Activated CD4-positive, CD25-positive, alpha-beta regulatory T cell (primary cell): ENCODE measurements at regions not wholly inside any gene's neighbourhood (a gene's known extent, or its start where the extent isn't known, plus 50 kb on each side); places are given as distances from the start of the nearest gene placed in this dataset.

Source experiments
- DNase-seq, 4 experiments: peaks; one replicate each; lab custom pipeline; 2025; lab: John Stamatoyannopoulos, UW

DNA sequence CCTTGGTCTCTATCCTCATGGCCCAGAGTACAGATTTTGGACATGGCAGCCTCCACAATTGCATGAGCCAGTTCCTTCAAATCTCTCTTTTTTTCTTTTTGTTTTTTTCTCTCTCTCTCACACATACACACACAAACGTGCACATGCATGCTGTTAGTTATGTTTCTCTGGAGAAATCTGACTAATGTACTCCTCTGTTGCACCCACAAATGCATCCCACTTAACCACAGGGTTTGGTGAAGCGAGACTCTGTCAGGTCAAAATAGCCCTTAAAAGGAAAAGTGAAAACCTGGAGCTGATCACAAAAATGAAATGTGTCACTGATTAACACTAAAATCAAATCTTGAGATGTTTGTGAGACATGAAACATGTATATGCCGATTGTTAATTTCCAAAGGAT is 374.6 kb upstream of the ARGLU1 start:
- no peak for DNase-seq

DNA sequence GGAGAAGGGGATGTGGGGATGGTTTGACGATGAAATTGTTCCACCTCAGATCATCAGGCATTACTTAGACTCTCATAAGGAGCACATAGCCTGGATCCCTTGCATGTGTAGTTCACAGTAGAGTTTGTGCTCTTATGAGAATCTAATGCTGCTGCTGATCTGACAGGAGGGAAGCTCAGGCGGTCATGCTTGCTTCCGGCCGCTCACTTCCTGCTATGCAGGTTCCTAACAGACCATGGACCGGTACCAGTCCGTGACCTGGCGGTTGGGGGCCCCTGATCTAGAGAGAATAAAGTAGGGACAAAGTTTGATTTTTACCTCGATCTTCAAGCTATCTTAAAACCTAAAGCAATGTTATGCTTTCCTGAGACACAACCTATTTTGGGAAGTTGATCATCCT is 373.8 kb upstream of the ARGLU1 start:
- no peak for DNase-seq

DNA sequence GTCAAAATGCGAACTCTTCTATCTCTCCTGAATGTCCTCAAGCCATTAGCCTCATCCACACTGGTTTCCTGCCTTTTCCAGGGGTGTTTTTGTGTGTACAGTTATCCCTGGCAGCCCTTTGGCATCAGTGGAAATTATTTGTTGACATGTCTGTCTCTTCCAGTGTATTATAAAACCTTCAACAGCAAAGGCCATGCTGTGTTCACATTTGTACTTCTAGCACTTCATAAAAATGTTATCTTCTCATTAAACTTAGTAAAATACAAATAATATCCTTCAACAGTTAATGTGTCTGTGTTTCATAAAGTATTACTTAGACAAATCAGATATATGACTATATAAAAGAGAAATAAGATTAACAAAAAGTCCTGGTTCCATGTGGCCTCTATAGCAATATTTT is 359.5 kb upstream of the ARGLU1 start:
- no peak for DNase-seq

DNA sequence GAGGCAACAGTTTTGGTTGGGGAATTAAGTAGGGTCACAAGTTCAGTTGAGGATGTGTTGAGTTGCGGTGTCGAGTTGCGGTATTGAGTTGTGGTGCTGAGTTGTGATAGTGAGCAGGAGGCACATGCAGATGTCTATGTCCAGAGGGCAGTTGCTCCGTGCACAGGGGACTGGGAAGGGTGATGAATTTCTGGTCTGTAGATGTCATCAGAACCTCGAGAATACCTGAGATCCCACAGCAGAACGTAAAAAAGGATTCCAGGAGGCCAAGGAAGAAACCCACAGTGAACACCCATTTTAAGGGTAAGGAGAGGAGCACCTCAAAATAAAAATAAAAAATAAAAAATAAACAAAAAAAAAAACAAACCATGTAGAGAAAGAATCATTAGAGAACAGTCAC is 354.4 kb upstream of the ARGLU1 start:
- no peak for DNase-seq

DNA sequence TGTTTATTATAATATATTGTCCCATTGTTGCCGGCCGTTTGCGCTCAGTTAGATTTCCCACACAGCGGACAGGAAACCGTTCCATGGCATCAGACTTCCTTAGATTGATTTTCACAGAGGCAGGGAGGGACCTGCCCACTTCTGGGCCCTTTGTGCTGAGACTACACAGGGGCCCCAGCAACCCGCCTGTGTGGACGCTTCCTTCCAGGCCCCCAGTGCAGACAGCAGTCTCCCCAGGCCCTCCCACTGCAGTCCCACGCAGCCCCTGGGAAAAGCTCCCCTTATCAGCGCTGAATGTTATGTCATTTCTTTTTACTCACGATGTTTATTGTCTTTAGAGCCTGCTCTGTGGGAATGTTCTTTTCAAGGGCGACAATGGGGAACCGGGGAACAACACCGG is 351.7 kb upstream of the ARGLU1 start:
- no peak for DNase-seq

DNA sequence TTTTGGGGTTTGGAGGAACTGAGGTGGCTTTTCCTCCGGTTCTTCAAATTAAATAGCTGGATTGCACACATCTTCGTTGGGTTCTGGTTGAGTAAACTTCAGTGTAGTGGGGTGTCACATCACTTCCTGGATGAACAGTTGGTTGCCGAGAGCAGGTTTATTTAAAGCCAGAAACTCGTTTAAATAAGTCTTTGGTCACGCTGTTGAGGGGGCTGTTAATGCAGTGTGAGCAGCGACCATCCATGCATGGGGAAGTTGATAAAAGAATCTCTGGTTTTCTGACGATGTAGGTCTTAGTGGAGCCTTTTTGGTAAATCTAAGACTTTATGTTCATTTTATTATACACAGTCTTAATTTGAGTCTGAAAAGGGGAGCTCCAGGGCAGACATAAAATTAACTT is 351.2 kb upstream of the ARGLU1 start:
- DNase-seq: no peak

DNA sequence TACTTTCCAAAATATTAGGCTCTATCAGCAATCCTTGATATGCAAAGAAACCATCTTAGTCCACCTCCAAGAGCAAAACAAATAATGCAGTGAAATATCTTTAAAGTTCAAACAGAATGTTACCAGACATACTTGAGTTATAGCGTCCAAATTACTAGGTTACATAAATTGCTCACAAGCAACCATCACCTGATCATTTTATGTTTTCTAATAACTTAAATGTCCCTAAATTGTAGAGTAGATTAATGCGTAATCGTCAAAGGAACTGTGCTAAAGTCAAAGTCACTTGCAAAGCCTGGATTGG is 350.6 kb upstream of the ARGLU1 start:
- no peak for DNase-seq

DNA sequence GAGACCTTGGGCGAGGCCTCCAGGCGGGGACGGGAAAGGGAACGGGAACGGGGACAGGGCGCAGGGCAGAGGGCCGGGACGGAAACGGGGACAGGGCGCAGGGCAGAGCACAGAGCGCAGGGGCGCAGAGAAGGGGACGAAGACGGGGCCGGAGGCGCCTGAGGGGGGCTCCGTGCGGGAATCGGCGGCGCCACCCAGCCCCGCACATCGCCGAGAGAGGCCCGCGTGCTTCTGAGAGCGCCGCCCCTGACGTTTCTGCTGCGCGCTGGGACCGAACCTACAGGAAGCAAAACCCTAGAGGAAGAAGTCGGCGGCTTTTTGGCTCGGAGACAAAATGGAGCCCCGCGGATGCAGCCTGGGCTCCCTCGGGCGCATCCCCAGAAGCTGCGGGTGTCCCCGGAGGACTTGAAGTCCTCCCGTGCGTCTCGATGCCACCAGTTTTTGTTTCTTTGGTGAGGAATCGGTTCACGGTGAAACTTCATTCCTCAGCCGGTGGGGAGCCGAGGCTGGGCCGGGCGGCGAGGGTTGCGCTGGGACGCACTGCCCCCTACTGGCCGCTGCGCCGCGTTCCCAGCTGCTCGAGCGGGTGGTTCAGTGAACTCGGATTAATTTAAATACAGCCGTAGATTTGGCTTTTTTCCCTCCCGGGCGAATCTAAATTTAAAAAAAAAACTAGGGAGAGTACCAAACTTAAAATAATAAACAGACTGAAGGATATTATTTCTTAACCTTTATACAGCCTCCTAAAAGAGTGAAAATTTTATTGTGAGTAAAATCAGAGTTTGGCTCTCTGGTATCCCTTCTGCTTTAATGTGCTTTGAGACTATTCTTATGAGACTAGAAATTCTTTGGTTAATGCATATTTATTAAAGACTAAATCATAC is 350.0 kb upstream of the ARGLU1 start:
- DNase-seq: peak; percentile 3 to 19 (median 14)

DNA sequence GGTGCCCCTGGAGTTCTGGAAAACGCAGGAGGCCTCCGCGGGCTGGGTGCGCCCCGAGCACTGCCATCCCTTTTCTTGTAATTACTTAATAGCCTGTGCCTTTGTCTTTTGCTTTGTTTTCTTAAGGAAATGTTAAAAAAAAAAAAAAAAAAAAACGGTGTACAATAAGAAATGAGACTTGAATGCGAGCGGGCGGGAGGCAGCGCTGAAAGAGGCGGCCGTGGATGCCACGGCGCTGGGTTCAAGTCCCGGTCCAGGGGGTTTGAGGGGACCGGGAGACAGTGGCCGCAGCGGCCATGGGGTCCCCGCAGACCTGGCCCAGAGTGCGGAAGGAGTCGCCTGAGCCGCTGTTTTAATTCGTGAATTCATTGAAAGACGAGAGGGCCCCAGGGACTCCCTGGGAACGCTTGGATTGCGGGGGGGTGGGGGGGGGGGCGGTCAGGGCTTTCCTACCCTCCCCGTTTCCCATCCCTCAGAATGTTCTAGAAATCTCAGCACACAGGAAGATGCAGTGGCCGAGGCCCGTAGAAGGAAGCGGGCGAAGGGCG is 349.2 kb upstream of the ARGLU1 start:
- no peak for DNase-seq

DNA sequence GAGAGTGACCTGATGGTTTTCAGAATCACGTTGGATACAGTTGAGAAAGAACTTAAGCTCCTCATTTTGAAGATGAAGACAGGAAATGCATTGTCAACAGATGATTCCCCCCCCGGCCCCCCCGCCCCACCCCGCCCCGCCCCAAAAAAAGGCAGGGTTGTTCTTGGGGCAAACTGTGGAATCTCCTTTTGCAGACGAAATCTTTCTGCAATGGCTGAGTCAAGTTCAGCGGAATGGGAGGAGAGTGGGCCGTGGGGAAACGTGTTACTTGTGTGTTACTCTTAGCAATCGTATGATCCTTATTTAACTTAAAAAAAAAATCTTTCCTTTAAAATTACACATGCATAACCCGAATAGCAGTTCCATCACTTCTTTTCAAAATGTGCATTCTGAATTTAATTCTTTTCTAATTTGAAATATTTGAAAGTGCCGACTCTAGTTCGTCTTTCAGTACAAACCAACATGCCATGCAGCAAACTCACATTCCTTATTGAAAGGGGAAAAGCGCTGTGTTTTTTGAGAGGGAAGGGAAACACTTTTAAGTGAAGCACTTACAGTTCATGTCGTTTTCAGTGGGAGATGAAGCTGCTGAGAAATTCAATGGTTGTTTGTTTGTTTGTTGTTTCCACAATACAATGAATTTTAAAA is 348.5 kb upstream of the ARGLU1 start:
- no peak for DNase-seq

DNA sequence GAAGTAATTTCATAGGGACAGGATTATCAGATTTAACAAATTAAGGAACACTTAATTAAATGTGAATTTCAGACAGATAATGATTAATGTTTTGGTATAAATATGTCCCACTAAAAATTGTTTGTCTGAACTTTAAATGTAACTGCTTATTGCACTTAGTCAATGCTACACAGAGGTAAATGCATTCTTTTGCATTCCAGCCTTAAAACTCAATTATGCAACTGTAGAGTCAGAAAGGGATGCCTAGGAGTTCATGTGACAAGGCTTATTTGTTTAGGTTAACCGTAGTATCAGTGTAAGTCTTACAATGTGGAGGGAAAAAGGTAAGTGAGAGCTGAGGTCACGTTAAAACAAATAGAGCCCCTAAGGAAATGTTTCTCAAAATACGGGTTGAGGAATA is 347.2 kb upstream of the ARGLU1 start:
- DNase-seq: no peak

DNA sequence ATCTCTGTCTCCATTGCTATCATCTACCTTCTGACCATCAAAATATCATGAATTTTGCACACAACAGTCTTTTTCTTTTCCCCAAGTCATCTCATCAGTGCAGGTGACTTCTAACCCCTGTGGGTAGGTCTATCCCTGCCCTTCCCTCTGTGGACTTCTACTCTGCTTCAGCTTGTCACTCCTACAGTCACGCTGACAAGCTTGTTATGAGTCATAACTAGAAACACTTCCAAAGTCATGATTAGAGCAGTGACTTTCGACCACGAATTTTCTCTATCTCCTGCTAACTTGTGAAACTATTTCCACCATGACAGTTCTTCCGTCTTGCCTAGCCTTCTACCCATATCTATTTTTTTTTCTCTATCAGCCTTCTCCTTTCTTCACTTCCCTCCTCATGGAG is 343.7 kb upstream of the ARGLU1 start:
- no peak for DNase-seq

DNA sequence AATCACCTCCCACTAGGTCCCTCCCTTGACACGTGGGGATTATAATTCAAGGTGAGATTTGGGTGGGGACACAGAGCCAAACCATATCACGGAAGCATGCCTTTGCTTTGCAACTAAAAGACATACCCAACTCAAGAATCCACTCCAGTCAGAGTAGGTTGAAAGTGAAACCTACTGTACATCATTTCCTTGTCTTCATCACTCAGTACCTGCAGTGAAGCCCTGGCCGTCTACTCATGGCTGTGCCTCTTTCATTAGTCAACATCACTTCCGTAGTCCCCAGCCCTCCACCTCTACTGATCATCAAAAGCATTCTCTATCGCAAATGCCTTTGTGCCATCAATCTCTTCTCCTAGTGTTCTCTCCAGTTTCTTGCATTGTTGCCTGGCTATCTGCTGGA is 343.1 kb upstream of the ARGLU1 start:
- no peak for DNase-seq

DNA sequence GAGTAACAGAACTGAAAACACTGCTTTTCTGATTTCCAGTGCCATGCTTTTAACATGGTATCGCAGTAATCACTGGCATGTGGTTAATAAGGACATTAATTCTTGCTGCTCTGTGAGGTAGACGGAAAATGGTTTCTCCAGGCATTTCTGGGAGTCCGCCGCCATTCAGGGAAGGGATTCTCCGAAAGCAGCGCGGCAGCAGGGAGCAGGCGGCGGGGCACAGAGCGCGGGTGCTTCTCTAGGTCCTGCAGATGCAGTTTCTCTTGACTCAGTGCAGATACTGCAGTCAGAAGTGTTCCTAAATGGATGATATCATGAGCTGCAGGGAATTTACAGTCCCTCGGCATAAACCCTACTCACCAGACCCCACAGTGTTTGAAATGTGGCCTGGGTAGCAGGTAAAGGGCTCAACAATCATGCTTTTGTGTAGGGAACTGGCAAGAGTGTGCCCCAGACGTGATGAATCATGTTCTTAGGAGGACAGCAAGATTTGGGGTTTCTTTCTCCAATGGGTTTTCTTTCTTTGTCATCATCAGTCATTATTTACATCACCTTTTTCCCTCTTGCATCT is 338.6 kb upstream of the ARGLU1 start:
- DNase-seq: no peak

DNA sequence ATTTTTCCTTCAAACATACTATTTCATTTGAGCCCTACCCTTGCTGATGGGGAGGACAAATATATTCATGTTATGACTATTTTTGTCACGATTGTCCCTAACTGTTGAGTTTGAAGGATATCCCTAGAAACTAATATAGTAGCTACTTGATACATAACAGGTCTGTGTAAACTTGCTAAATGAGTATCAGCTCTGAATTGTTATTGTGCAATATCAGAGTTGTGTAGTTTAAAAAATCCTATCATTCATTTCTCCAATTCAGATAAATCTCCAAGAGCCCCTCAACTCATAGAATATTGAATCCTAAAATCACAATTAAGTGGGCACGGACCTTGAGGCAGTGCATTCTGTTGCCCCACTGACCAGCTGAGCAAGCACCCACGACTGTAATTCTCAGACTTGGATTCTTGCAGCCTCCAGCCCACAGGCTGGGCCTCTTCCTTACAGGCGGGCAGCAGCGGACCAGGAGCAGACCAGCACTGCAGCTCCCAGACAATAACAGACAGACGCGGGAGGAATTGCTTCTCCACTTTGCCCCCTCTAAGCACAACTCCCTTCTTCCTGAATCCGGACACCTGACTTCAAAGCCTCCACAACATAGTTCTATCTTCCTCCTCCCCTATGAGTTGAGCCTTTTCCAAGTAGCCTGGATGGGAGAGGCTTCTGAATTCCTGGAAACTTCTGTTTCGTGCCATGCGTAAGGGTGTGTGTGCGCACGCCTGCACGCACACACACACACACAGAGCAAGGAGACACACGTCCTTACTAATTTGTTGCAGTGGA is 337.6 kb upstream of the ARGLU1 start:
- no peak for DNase-seq

DNA sequence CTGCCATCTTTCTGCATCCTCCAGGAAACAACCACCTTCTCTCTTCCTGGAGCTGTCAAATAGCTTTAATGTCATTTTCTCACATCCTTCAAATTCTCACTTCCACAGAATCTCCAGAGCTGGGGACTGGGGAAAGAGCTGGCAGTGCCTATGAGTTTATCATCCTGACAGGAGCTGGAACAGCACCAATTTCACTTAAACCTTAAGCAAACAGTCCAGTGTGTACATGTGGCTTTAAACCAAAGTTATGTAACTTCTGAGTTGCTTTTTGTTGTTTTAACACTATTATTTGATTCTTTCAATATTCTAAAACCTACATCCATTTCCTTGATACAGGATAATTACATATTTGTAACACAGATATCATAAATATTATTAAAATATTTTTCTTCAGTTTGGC is 331.5 kb upstream of the ARGLU1 start:
- no peak for DNase-seq

DNA sequence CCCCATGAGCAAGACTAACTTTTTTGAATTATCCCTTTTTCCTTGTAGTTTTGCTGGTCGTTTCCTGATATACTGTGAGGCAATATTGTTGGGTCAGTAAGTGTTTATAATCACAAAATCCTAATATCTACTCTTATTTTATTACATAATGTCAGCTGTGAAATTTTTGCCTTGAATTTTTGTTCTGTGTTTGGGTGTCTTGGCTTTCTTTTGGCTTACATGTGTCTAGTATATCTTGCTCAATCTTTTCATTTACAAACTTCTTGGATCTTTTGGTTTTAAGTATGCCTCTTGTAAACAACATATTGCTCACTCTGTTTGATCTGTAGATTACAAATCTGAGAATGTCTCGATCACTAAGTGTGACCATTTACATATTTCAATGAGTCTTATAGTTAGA is 330.3 kb upstream of the ARGLU1 start:
- no peak for DNase-seq

DNA sequence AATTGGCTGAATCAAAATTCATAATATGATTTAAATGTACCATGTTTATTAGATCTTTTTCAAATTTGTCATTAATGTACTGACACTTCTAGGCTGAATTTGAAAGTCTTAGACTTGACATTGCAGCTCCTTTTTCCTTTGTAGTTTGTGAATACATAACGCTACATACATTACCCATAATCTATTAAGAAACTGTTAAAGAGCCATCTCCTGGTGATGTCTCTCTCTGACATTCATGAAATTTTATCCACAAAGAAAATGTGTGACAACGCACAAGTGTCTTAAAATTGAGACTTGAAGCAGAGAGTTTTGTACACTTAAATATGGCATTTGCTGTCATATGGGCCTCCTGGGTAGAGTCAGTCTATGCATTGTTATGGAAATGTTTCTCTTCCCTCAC is 320.2 kb upstream of the ARGLU1 start:
- DNase-seq: no peak

DNA sequence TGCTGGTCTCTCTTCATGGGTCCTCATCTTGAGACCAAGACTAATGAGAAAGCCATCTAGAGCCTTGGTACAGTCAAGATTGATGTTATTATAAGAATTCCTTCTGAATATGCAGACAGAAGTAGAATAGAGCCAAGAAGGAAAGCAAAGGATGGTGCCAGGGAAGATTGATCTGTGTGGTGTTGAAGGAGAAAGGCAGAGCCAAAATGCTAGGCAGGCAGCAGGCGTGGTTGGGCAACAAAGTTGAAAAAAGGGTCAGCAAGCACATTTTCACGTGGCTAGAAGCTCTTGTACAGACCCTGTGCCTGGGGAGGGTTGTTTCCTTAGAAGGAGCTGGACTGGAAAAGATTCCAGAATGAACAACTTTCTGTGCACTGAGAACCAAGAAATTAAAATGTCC is 319.7 kb upstream of the ARGLU1 start:
- no peak for DNase-seq

DNA sequence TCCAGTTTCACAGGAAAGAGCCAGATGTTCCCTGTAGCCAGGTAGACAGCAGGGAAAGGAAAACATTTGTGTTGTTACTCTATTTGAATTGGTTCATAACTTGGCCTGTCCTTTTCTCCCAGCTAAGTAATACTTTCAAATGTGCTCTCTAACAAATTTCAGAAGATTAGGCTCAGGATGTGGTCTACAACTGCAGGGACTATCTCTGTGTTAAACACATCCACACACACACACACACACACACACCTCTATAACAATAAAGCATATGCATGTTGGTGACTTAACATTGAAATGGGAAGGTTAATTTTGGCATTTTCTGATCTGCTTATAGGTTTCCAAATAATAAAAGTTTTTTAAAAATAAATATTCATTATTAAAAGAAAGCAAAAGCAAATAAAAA is 316.0 kb upstream of the ARGLU1 start:
- DNase-seq: no peak

DNA sequence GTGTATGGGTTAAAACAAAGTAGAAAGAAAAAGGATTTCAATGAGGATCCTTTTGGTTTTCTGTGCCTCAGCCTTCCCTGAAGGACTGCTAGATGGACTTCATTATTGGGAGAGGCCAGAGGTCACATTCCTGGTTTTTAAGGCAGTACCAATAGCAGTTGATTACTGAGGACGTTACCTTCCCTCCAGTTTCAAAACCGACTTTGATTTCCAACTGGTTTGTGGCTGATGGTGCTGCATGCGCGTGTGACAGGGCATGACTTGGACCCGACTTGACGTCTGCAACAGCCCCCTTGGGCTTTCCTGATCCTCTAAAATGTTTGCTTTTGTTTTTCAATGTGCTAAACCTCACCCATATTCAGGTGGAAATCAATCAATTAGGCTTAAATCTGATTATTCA is 314.3 kb upstream of the ARGLU1 start:
- no peak for DNase-seq

DNA sequence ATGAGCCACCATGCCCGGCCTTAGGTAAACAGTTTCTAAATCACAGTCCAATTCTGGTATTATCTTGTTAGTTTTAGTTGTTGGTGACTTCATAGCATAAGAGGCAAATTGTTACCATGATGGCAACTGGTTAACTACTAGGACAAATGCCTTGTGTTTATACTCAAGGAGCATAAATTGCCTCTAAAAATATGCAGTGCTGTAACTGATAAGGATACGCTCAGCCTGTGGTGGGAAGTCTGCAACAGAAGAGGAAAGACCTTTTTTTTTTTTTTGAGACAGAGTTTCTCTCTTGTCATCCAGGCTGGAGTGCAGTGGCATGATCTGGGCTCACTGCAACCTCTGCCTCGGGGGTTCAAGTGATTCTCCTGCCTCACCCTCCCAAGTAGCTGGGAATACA is 311.9 kb upstream of the ARGLU1 start:
- DNase-seq: no peak

DNA sequence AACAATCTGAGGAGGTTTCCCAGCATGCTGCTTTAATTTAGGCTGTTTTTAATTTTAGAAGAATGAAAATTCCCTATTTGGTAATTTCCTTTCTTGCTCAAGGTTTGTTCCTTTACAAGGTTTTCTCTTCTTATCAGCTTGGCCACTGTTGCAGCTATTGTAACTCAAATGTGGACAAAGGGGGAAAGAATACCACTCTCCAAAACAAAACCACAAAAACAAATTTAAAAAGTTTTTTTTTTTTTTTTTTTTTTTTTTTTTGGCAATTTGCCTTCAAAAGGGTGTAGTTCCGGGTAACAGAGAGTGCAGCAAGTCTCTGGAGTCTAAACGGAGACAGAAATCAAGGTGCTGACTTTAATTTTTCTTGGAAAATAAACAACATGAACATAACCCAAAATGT is 306.4 kb upstream of the ARGLU1 start:
- DNase-seq: no peak
